ENCODE measurements at regions not wholly inside any gene's neighbourhood (a gene's known extent, or its start where the extent isn't known, plus 50 kb on each side); places are given as distances from the start of the nearest gene placed in this dataset.

- TF ChIP-seq, protein P1, sequence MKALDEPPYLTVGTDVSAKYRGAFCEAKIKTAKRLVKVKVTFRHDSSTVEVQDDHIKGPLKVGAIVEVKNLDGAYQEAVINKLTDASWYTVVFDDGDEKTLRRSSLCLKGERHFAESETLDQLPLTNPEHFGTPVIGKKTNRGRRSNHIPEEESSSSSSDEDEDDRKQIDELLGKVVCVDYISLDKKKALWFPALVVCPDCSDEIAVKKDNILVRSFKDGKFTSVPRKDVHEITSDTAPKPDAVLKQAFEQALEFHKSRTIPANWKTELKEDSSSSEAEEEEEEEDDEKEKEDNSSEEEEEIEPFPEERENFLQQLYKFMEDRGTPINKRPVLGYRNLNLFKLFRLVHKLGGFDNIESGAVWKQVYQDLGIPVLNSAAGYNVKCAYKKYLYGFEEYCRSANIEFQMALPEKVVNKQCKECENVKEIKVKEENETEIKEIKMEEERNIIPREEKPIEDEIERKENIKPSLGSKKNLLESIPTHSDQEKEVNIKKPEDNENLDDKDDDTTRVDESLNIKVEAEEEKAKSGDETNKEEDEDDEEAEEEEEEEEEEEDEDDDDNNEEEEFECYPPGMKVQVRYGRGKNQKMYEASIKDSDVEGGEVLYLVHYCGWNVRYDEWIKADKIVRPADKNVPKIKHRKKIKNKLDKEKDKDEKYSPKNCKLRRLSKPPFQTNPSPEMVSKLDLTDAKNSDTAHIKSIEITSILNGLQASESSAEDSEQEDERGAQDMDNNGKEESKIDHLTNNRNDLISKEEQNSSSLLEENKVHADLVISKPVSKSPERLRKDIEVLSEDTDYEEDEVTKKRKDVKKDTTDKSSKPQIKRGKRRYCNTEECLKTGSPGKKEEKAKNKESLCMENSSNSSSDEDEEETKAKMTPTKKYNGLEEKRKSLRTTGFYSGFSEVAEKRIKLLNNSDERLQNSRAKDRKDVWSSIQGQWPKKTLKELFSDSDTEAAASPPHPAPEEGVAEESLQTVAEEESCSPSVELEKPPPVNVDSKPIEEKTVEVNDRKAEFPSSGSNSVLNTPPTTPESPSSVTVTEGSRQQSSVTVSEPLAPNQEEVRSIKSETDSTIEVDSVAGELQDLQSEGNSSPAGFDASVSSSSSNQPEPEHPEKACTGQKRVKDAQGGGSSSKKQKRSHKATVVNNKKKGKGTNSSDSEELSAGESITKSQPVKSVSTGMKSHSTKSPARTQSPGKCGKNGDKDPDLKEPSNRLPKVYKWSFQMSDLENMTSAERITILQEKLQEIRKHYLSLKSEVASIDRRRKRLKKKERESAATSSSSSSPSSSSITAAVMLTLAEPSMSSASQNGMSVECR (CRISPR knock-in tag; IDR thresholded peaks at IDR 0.05; ENCODE audit: borderline replicate concordance), result peak; percentile 73; the same call in 1 of the 2 replicates
- TF ChIP-seq ZNF396 (CRISPR knock-in tag; IDR thresholded peaks at IDR 0.05; ENCODE audit: borderline replicate concordance), result no peak
- peak; percentile 77; the same call in 1 of the 2 replicates for TF ChIP-seq E2F1 (CRISPR knock-in tag; IDR thresholded peaks at IDR 0.05)
- no peak for TF ChIP-seq RELA (CRISPR knock-in tag; IDR thresholded peaks at IDR 0.05; ENCODE audit: borderline replicate concordance)
- no peak for TF ChIP-seq FOXJ3 (CRISPR knock-in tag; IDR thresholded peaks at IDR 0.05; ENCODE audit: borderline replicate concordance)
- TF ChIP-seq, protein P2, sequence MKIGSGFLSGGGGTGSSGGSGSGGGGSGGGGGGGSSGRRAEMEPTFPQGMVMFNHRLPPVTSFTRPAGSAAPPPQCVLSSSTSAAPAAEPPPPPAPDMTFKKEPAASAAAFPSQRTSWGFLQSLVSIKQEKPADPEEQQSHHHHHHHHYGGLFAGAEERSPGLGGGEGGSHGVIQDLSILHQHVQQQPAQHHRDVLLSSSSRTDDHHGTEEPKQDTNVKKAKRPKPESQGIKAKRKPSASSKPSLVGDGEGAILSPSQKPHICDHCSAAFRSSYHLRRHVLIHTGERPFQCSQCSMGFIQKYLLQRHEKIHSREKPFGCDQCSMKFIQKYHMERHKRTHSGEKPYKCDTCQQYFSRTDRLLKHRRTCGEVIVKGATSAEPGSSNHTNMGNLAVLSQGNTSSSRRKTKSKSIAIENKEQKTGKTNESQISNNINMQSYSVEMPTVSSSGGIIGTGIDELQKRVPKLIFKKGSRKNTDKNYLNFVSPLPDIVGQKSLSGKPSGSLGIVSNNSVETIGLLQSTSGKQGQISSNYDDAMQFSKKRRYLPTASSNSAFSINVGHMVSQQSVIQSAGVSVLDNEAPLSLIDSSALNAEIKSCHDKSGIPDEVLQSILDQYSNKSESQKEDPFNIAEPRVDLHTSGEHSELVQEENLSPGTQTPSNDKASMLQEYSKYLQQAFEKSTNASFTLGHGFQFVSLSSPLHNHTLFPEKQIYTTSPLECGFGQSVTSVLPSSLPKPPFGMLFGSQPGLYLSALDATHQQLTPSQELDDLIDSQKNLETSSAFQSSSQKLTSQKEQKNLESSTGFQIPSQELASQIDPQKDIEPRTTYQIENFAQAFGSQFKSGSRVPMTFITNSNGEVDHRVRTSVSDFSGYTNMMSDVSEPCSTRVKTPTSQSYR (CRISPR knock-in tag; IDR thresholded peaks at IDR 0.05), result peak; percentile 67; the same call in 1 of the 2 replicates
- TF ChIP-seq, protein P3, sequence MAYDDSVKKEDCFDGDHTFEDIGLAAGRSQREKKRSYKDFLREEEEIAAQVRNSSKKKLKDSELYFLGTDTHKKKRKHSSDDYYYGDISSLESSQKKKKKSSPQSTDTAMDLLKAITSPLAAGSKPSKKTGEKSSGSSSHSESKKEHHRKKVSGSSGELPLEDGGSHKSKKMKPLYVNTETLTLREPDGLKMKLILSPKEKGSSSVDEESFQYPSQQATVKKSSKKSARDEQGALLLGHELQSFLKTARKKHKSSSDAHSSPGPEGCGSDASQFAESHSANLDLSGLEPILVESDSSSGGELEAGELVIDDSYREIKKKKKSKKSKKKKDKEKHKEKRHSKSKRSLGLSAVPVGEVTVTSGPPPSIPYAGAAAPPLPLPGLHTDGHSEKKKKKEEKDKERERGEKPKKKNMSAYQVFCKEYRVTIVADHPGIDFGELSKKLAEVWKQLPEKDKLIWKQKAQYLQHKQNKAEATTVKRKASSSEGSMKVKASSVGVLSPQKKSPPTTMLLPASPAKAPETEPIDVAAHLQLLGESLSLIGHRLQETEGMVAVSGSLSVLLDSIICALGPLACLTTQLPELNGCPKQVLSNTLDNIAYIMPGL (CRISPR knock-in tag; IDR thresholded peaks at IDR 0.05), result peak; percentile 74; the same call in 1 of the 2 replicates
- TF ChIP-seq, protein P4, sequence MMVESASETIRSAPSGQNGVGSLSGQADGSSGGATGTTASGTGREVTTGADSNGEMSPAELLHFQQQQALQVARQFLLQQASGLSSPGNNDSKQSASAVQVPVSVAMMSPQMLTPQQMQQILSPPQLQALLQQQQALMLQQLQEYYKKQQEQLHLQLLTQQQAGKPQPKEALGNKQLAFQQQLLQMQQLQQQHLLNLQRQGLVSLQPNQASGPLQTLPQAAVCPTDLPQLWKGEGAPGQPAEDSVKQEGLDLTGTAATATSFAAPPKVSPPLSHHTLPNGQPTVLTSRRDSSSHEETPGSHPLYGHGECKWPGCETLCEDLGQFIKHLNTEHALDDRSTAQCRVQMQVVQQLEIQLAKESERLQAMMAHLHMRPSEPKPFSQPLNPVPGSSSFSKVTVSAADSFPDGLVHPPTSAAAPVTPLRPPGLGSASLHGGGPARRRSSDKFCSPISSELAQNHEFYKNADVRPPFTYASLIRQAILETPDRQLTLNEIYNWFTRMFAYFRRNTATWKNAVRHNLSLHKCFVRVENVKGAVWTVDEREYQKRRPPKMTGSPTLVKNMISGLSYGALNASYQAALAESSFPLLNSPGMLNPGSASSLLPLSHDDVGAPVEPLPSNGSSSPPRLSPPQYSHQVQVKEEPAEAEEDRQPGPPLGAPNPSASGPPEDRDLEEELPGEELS (CRISPR knock-in tag; IDR thresholded peaks at IDR 0.05), result 0 out of 2 replicates have a peak, but pooled peaks have one; percentile 18
- peak; percentile 83 for TF ChIP-seq USF1 (CRISPR knock-in tag; IDR thresholded peaks at IDR 0.05)
- TF ChIP-seq ESRRA (CRISPR knock-in tag; IDR thresholded peaks at IDR 0.05; ENCODE audit: borderline replicate concordance), result 0 out of 2 replicates have a peak, but pooled peaks have one; percentile 53
- TF ChIP-seq ZBTB21 (CRISPR knock-in tag; IDR thresholded peaks at IDR 0.05; ENCODE audit: borderline replicate concordance), result no peak; the same call in 1 of the 2 replicates
- no peak for TF ChIP-seq PRRX2 (CRISPR knock-in tag; IDR thresholded peaks at IDR 0.05)
- peak; percentile 78 for TF ChIP-seq FOXP1 (CRISPR knock-in tag; IDR thresholded peaks at IDR 0.05; ENCODE audit: borderline replicate concordance)
- TF ChIP-seq, protein P5, sequence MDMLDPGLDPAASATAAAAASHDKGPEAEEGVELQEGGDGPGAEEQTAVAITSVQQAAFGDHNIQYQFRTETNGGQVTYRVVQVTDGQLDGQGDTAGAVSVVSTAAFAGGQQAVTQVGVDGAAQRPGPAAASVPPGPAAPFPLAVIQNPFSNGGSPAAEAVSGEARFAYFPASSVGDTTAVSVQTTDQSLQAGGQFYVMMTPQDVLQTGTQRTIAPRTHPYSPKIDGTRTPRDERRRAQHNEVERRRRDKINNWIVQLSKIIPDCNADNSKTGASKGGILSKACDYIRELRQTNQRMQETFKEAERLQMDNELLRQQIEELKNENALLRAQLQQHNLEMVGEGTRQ (CRISPR knock-in tag; IDR thresholded peaks at IDR 0.05), result peak; percentile 88
- TF ChIP-seq FOXK1 (CRISPR knock-in tag; IDR thresholded peaks at IDR 0.05), result peak; percentile 75
- TF ChIP-seq GTF2I (CRISPR knock-in tag; conservative IDR thresholded peaks at IDR 0.05), result no peak
- TF ChIP-seq TEAD4 (CRISPR knock-in tag; IDR thresholded peaks at IDR 0.05), result no peak
- peak; percentile 44; the same call in 1 of the 2 replicates for TF ChIP-seq MYBL2 (CRISPR knock-in tag; IDR thresholded peaks at IDR 0.05)
Measured at GRCh38 chr18:34158881-34159690, 65.6 kb downstream of the NOL4 start (continued).

Measured in WTC11 (cell line).